NCI-H510A (cell line): ENCODE measurements at regions not wholly inside any gene's neighbourhood (a gene's known extent, or its start where the extent isn't known, plus 50 kb on each side); places are given as distances from the start of the nearest gene placed in this dataset.

Experiments
- DNase-seq: peaks from one replicate; lab custom pipeline; 2025; lab: John Stamatoyannopoulos, UW

DNA sequence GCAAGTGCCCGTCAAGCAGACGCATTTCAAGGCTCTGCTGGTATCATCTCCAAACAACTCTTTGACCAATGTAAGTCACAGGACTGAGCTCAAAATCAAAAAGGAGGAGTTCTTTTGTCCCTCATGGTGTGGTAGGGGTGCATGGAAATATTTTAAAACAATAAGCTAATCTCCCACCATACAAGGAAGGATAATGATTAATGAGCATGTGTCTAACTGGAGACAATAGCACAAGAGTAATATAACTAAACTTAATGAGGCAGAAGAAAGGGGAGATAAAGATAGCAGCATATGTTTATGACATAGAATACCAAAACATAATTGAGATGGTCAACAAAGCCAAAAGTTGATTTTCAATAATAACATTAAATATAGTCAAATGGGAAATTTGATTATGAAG is 668.0 kb upstream of the ZP4 start:
- no peak for DNase-seq

DNA sequence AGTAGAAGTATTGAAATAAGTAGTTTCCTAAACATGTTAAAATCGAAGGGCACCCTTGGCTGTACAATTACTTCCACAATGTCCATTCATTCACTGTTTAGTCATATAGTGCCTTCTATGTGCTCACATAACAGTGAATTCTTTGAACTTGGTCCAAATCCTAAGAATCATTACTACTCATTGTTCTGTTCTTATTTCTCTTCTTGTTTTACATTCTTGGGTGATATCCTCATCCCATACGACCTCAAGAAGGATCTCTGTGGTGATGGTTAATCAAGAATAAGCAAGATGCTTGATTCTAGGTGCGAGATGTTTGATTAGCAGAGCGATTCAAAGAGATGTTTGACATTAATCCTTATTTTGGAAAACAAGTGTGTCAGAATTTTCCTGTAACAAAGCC is 667.4 kb upstream of the ZP4 start:
- DNase-seq = no peak

DNA sequence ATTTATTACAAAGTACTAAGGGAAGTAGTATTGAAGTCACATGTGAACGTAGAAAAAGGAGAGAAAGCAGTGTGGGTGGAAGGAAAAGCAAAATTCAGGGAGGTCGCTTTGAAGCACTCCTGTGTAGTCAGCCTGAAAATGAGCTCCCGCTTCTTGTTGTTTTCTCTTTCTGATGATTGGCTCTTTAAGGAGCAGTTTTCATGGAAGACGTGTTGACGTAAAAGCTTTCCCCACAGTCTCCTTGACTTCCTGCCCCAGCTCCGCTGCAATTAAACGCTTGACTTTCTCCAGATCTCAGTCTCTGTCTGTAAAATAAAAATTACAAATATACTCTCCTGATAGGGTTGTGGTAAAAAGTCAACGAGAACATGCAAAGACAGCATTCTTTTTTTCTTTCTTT is 661.5 kb upstream of the ZP4 start:
- no peak for DNase-seq

DNA sequence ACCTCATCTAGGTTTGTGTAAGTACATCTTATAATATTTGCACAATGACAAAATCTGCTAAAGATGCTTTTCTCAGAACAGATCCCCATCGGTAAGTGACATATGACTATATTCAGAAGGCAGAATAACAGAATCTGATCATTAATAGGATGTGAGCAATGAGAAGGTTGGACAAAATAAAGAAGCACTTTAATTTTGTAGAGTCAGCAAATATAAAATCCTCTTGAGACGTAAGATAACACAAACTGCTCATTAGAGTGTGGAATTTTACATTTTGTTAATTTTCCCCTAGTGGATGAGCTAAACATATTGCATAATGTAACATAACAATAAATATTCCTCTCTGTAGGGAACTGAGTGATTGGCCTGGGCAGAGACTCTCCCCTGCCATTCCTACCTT is 658.4 kb upstream of the ZP4 start:
- DNase-seq = no peak

DNA sequence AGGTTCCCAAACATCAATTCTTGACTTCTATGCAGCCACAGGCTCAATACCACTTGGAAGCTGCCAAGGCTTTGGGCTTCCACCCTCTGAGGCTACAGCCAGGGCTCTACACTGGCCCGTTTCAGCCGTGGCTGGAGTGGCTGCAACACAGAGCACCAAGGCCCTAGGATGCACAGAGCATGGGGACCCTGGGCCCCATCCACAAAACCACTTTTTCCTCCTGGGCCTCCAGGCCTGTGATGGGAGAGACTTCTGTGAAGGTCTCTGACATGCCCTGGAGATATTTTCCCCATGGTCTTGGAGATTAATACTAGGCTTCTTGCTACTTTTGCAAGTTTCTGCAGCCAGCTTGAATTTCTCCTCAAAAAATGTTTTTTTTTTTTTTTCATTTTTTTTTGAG is 655.4 kb upstream of the ZP4 start:
- DNase-seq = no peak

DNA sequence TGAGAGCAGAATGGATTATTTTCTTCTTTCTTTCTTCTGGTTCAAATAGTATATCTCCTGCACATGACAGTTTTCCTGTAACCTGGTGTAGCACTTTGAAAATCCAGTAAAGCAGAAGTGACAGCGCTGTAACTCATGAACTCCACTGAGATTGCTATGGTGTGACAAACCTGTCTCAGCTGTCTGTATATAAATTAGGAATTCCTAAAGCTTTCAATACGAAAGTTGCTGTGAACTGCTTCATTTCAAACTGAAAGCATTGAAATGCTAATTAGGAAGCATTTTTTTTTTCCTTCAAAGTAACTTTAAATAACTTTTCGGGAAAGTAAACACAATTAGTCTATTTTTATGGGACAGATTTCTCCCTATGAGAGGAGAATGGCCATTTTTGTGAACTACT is 646.9 kb upstream of the ZP4 start:
- no peak for DNase-seq

DNA sequence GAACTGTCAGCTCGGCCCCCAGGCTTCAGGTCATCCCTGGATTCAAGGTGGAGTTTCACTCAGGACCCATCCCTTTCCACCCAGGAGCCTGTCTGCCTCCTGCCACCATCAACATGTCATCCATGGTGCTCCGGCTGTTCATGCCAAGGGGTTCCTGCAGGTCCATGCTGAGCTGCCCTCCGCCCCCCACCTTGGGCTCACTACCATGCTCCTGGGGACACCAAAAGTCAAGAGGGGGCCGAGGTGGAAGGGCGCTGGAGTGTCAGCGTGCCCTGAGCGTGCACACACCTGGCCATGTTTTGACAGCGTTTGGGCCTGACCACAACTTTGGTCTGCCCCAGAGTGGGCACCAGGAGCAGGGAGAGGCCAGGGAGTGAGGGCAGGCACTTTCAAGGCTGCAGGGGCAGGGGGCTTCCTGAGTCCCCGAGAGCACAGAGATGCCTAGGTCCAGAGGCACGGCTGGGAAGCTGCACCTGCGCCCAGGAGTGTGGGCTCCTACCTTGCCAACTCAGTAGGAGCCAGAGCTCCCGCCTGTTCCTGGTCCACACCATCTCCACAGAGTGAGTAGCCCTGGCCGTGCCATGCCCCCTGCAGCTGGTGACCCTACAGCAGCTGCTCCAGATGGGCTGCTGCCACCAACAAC is 639.6 kb upstream of the ZP4 start:
- DNase-seq = no peak

DNA sequence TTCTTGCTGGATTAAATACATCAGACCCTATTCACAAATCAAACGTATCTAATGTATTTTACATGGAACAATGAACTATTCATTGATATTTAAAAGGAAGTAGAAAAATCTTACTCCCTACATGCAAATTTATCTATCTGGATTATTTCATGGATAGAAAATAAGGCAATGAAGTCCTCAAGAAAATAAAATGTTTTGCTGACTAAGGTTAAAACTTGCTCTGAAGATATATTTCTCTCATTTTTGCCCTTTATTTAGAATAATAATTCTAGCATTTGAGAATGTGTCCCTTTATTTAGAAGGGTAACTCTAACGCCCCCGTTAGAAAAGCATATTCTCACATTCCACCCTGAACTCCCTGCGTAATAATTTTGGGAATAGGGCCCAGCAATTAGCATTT is 627.0 kb upstream of the ZP4 start:
- DNase-seq = no peak

DNA sequence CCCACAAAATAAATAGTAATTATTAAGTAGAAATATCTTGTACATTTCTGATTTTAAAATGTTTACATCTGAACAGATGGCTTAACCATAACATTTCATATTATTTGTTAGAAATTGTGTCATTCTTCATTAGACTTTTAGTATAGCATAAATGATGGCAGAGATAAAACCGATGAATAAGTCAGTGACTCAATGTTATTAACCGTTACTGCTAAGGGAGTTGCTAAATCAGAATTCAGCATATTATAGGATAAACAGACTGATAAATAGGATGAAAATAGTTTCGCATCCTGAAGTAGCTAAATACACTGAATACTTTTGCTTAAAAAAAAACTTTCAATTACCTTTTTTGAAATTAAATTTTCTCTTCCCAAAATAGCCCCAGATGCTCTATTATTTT is 610.6 kb upstream of the ZP4 start:
- no peak for DNase-seq

DNA sequence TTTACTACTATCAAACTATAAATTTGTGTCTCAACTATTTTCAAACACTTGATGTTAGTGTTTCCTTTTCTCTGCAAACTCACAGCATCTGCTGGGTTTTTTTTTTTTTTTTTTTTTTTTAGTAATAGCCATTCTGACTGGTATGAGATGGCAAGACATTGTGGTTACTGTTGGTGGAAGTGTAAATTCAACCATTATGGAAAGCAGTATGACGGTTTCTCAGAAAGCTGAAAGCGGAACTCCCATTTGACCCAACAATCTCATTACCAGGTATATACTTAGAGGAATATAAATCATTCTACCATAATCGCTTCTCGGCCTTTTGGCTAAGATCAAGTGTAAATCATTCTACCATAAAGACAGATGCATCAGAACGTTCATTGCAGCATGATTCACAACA is 608.3 kb upstream of the ZP4 start:
- DNase-seq = no peak

DNA sequence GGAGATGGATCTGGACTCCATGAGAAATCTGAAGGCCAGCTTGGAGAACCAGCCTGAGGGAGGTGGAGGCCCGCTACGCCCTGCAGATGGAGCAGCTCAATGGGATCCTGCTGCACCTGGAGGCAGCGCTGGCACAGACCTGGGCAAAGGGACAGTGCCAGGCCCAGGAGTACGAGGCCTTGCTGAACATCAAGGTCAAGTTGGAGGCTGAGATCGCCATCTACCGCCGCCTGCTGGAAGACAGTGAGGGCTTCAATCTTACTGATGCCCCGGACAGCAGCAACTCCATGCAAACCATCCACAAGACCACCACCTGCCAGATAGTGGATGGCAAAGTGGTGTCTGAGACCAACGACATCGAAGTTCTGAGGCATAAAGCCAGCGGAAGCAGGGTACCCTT is 601.5 kb upstream of the ZP4 start:
- no peak for DNase-seq

DNA sequence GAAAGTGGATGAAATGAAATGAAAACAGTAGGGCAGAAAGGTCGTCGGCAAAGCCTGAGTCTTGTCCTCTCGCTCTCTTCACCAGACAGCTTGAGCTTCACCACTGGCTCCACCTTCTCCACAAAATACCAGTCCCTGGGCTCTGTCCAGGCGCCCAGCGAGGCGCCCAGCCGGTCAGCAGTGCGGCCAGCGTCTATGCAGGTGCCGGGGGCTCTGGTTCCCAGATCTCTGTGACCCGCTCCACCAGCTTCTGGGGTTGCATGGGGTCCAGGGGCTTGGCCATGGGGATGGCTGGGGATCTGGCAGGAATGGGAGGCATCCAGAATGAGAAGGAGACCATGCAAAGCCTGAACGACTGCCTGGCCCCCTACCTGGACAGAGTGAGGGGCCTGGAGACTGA is 600.5 kb upstream of the ZP4 start:
- DNase-seq = no peak

DNA sequence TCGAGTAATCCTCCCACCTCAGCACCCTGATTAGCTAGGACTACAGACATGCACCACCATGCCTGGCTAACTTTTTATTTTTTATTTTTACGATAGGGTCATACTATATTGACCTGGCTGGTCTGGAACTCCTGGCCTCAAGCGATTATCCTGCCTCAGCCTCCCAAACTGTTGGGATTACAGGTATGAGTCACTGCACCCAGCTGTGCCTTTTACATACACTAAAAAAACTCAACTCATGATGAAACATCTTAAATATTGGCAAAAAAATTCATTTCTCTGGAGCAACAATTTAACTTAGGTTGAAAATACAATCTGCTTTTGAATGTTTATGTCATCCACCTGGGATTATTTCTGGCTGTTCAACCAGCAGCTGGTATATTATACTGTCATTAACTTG is 598.3 kb upstream of the ZP4 start:
- no peak for DNase-seq

DNA sequence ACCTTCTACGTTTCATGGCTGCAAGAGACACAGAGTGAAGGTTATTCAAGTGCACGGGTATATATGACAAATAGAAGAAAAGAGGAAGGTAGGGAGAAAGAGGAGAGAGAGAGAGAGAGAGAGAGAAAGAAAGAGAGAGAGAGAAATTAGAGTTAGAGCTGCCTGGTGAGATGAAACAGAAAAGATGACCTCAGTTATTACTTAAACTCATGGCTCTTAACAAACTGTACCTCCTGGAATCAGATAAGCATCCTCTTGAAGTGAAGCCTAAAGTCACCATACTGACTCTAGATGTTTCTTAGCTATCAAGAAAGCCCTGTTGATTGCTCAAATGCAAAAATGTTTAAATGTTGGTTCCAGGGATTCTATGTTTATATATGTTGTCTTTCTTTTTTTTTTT is 597.7 kb upstream of the ZP4 start:
- no peak for DNase-seq

DNA sequence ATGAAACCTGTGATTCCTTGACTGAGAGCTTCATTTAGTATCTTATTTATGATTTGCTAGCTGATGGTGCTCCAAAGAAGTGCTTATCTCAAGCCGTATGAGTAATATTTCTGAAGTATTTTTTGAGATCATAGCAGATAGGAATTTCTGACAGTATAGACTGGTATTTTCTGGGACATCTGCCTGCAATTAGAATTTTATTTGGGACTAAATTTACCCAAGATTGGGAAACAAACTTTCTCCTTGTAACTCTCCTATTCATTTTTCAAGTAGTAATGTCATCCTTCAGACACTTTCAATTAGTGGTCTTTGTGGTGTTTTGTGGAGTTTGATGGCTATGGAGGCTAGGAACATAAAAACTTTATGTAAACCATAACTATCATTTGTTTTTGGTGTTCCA is 597.2 kb upstream of the ZP4 start:
- DNase-seq = no peak

DNA sequence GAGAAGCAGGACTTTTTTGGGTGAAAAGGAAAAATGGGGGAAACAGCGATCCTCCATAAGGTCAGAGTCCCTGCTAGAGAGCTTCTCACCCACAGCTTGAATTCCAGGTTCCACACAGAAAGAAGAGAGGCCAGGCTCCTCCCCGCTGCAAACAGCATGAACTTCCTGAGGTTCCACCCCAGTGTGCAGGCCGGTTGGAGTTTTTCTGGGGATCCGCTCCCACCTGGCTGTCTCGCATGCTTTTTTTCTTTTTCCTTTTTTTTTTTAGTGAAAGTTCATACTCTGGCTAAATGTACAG is 595.1 kb upstream of the ZP4 start:
- DNase-seq = no peak

DNA sequence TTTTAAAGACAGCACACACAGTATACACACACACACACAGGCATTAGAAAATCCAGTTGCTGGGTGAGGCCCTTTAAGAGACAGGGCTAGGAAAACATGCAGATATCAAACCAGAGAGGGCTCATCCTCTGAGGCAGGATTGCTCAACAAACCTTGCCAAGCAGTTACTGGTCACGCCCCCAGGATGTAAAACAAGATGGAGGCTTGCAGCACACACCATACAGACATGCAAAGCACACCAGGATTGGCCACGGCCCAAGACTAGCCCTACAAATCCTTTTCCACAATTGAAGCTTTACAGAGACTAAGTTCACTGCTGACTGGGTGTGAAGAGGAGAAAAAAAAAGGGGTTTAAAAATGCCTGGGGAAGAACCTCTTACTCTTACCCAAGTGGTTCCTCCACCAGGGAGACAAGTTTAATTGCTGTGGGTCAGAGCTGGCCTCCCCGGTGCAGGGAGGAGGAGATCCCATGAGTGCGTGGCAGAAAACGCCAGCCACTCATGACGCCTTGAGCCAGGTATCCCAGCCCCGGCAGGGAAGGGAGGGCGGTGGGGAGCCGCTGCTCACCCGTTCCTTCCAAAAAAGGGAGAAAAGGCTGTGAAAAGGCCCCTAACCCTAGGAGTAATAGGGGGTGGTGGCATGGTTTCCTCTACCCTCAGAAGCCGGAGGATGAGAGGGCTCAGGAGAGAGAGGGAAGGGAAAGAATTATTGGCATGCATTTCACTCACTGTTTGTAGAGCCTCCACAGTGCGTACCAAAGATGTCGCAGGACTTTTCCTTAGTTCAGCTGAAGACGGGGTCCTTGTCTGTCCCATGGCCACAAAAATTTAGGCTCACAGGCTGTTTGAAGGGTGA is 594.6 kb upstream of the ZP4 start:
- DNase-seq = no peak

DNA sequence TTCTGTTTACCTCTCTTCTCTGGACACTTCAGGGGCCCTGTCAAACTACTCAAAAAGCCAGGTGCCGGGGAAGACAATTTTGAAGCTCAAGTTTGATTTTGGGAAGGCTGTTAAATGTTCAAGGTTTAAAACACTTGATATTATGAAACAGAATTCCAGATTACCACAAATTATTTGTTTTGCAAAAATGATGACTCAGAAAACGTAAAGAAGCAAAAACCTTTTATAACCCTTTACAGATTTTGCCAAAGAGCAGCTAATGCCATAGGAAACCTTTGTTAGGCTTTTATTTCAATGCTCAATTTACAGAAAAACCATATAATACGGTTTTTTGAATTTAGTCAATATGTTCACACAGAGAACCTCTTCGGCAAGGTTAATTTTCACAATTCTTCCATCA is 593.4 kb upstream of the ZP4 start:
- no peak for DNase-seq

DNA sequence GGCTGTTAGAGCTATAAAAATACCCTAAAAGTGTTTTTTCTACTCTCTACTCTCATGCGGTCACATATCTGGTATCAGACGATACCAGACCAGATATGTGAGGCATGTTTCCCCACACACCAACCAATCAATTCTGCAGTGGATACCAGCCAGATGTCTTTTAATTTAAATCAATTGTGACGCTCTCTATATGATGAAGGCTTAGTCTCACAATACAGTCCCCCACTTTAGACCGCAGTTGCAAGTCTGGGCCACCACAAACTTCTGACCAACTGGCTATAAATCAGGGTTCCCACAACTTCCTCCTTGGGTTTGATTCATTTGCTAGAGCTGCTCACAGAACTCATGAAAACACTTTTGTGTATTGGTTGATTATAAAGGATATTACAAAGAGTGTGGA is 586.1 kb upstream of the ZP4 start:
- DNase-seq = no peak

DNA sequence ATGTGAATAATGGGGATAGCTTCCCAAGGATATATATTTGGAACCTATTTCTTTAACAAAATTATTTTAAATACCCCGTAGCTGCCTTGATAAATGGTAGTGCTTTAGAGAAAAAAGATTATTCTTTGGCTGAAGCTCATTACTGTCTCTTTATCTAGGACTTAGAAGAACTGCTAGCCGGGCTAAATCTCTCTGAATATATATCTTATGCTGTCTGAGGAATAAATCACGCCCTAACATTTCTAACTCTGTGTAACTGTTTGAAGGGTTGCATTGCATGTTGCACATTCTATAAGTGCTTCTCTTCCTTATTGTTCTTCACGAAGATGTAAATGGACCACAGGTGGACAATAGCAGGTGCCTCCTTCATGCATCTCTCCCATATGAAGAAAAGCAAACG is 585.0 kb upstream of the ZP4 start:
- DNase-seq = no peak

DNA sequence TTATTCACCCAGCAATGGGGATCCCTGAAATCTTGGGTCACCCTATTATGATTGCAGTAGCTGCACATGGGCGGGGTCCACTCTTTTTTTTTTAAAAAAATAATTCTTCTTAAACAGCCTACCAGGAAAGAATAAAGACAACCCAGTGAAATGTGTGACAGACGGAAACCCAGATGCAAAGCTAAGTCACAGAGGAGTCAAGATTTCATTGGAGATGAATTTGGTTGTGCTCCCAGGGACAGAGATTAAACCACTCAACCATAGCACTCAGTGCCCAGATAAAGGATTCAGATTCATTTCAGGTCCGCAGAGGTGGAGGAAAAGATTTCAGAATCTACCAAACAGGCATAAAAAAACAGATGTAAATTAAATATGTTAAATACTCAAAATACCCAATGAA is 583.5 kb upstream of the ZP4 start:
- no peak for DNase-seq

DNA sequence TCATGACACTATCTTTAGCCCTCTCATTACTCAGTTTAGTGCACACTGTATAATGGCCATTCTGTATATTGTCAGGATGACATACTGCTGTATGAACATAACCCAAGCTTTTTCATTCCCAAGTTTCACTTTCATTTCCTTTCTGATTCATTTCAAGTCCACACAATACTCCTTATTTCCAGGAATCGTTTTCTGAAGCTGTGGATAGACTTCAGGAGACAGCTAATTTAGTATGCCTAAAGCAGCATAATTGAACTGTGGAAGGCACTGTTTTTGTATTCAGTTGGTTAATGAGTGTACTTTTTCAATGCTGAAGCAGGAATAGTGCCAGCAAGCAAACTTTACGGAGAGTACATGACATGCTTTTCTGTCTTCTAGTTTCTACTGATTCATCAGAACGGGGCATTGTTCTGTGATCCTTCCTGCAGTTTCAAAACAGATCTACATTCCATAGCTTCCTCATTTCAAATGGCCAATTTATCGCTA is 578.5 kb upstream of the ZP4 start:
- no peak for DNase-seq

DNA sequence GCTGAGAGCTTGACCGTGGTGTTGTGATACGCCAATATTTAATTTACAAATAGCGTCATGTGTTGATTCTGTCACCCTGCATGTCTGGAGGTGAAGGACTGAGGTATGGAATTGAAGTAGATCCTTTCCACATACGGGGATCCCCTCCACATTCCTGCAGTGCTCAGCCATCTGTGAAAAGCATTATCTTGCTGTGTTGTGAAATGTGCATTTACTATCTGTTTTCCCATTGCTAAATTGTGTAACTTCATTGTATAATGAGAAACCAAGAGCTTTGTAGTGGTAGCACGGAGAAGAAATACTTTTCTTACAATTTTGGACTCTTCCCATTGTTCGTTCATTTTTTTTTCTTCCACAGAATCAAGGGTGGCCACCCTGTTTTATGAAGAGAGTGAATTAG is 577.3 kb upstream of the ZP4 start:
- DNase-seq = no peak

DNA sequence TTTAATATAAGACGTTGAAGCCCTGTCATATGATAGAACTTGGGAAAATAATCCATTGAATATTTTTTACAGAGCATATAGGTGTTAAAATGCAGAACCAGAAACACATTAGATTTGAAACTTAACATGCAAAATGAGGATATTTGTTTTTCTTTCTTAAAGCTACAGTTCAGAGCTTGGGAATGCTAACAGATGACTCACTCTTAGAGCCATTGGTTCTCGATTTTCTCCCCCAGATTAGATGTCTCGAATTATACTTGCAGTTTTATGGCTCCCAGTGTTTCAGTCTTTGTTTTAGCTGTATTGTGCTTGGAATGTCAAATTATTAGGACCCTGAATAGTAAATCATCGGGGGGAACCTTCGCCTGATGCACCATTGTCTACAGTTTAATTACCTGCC is 575.7 kb upstream of the ZP4 start:
- no peak for DNase-seq
